Glutamatergic neuron (in vitro differentiated cells): ENCODE measurements at regions not wholly inside any gene's neighbourhood (a gene's known extent, or its start where the extent isn't known, plus 50 kb on each side); places are given as distances from the start of the nearest gene placed in this dataset.

ENCODE experiments used
- DNase-seq: peaks from one replicate; pipeline ENCODE4 v3.0.0; 2022
- H3K27ac Mint-ChIP-seq: one replicate; pipeline ENCODE4 v1.8.0; 2020; ENCODE audit warnings: mild to moderate bottlenecking, mixed read lengths, inconsistent platforms; ENCODE audit not compliant: unreplicated experiment
- H3K27me3 Mint-ChIP-seq: one replicate; pipeline ENCODE4 v1.8.0; 2020; ENCODE audit warnings: mild to moderate bottlenecking, moderate library complexity, mixed read lengths, inconsistent platforms; ENCODE audit not compliant: unreplicated experiment
- H3K36me3 Mint-ChIP-seq: one replicate; pipeline ENCODE4 v1.8.0; 2020; ENCODE audit warnings: mild to moderate bottlenecking, mixed read lengths, inconsistent platforms; ENCODE audit not compliant: unreplicated experiment
- H3K4me1 Mint-ChIP-seq: one replicate; pipeline ENCODE4 v1.8.0; 2020; ENCODE audit warnings: mild to moderate bottlenecking, low read depth, mixed read lengths, inconsistent platforms; ENCODE audit not compliant: unreplicated experiment
- H3K4me3 Mint-ChIP-seq: one replicate; pipeline ENCODE4 v1.8.0; 2020; ENCODE audit warnings: mild to moderate bottlenecking, mixed read lengths, inconsistent platforms; ENCODE audit not compliant: unreplicated experiment
- H3K9me3 Mint-ChIP-seq: one replicate; pipeline ENCODE4 v1.8.0; 2020; ENCODE audit warnings: mild to moderate bottlenecking, moderate library complexity, mixed read lengths, inconsistent platforms; ENCODE audit not compliant: unreplicated experiment
- CTCF ChIP-seq: fragments of 200-600 bp; sonication (generic); IDR thresholded peaks from one replicate; pipeline ENCODE4 v1.5.0; 2021; ENCODE audit not compliant: partially characterized antibody, unreplicated experiment

GRCh38 chr11:90884181-90884580 lies 661.3 kb upstream of the CHORDC1 start:
- Mint-ChIP-seq H3K27me3 (no peaks in the 10 kb centered on the region), H3K36me3 (no peaks in the 10 kb centered on the region), H3K4me1 (no peaks in the 10 kb centered on the region), H3K4me3 (no peak overlapping the region), H3K27ac (no peak overlapping the region), H3K9me3 (no peaks in the 10 kb centered on the region)
- TF ChIP-seq CTCF: no peak
- no peak for DNase-seq

- H3K9me3 Mint-ChIP-seq: no peaks in the 10 kb centered on the region
- H3K4me3 Mint-ChIP-seq: no peak overlapping the region
- H3K4me1 Mint-ChIP-seq: peaks cover 3% of the 10 kb centered on the region
- DNase-seq: no peak
- no peak for TF ChIP-seq CTCF
- H3K36me3 Mint-ChIP-seq: no peaks in the 10 kb centered on the region
- no peak overlapping the region for H3K27ac Mint-ChIP-seq
- no peaks in the 10 kb centered on the region for H3K27me3 Mint-ChIP-seq
Measured at GRCh38 chr11:90874986-90875385, 652.1 kb upstream of the CHORDC1 start.

DNA sequence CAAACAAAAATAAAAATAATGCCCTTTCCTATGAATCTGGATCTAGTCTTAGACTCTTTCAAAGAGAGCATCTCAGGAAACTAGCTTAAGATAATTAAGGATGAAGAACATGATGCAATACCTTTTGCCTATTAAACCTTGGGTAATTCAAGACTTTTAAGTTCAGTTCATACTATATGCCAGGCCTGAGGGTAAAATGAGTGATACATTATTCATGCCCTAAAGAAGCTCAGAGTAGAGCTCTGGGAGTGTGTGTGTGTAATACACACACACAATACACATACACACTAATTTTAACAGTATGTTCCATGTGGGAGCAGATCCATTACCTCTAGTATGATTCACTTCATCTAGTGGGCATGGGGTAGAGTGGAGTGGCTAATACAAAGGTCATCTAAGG lies 651.4 kb upstream of the CHORDC1 start:
- Mint-ChIP-seq H3K4me1 (peaks cover 3% of the 10 kb centered on the region), H3K4me3 (no peak overlapping the region), H3K27ac (no peak overlapping the region)

DNA sequence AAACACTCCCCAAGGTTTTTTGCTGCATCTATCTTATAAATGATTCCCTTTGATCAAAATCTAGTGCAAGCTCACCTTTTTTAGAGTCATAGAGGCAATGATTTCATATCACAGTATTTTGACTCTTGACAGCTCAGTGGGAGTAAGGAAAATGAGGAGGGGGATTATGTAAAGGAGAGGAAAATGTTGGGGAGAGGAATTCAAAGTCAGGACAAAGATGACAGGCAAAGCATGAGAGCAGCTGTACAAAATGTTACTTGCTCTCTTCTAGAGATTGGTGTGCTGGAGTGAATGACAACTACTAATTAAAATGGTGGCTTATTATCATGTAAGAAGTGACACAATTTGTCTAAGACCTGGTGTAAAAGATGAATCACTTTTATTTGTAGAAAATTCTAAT lies 644.6 kb upstream of the CHORDC1 start:
- TF ChIP-seq CTCF: no peak
- H3K4me3 Mint-ChIP-seq: no peak overlapping the region
- H3K27ac Mint-ChIP-seq: no peak overlapping the region
- H3K9me3 Mint-ChIP-seq: no peaks in the 10 kb centered on the region
- peaks cover 2% of the 10 kb centered on the region for H3K27me3 Mint-ChIP-seq
- DNase-seq: no peak
- H3K36me3 Mint-ChIP-seq: no peaks in the 10 kb centered on the region
- peaks cover 4% of the 10 kb centered on the region for H3K4me1 Mint-ChIP-seq

More for the DNA sequence above, 651.4 kb upstream of the CHORDC1 start:
- H3K9me3 Mint-ChIP-seq: no peaks in the 10 kb centered on the region
- no peak for DNase-seq
- no peak for TF ChIP-seq CTCF
- H3K36me3 Mint-ChIP-seq: no peaks in the 10 kb centered on the region
- H3K27me3 Mint-ChIP-seq: no peaks in the 10 kb centered on the region

- H3K9me3 Mint-ChIP-seq: no peaks in the 10 kb centered on the region
- no peaks in the 10 kb centered on the region for H3K4me1 Mint-ChIP-seq
- TF ChIP-seq CTCF: no peak
- DNase-seq: no peak
- H3K27me3 Mint-ChIP-seq: no peaks in the 10 kb centered on the region
- no peak overlapping the region for H3K27ac Mint-ChIP-seq
- H3K4me3 Mint-ChIP-seq: no peak overlapping the region
- H3K36me3 Mint-ChIP-seq: no peaks in the 10 kb centered on the region
Measured at GRCh38 chr11:90856790-90857189, 633.9 kb upstream of the CHORDC1 start.
